ENCODE measurements at regions not wholly inside any gene's neighbourhood (a gene's known extent, or its start where the extent isn't known, plus 50 kb on each side); places are given as distances from the start of the nearest gene placed in this dataset.

- Histone ChIP-seq H3K4me1 (ENCODE audit: low read length) (no peaks in the 10 kb centered on the region), H3K27me3 (ENCODE audit: low read depth, low read length) (no peaks in the 10 kb centered on the region), H3K4me2 (ENCODE audit: low read length) (no peak overlapping the region), H4K20me1 (ENCODE audit: insufficient read depth, low read length) (no peaks in the 10 kb centered on the region), H3K79me2 (ENCODE audit: low read length) (no peaks in the 10 kb centered on the region), H3K9ac (ENCODE audit: low read length) (no peak overlapping the region), H3K27ac (ENCODE audit: low read length) (no peak overlapping the region), H3K36me3 (replicated peaks; ENCODE audit: low read depth, low read length) (no peaks in the 10 kb centered on the region), H3K4me3 (ENCODE audit: low read length) (no peak overlapping the region), H3K9me3 (ENCODE audit: insufficient read depth, low read length) (no peaks in the 10 kb centered on the region), H2AFZ (ENCODE audit: low read depth, low read length) (no peak overlapping the region)
- no peak for TF ChIP-seq EZH2phosphoT487 (IDR thresholded peaks at IDR 0.05; ENCODE audit: low read depth)
- TF ChIP-seq, protein P1, sequence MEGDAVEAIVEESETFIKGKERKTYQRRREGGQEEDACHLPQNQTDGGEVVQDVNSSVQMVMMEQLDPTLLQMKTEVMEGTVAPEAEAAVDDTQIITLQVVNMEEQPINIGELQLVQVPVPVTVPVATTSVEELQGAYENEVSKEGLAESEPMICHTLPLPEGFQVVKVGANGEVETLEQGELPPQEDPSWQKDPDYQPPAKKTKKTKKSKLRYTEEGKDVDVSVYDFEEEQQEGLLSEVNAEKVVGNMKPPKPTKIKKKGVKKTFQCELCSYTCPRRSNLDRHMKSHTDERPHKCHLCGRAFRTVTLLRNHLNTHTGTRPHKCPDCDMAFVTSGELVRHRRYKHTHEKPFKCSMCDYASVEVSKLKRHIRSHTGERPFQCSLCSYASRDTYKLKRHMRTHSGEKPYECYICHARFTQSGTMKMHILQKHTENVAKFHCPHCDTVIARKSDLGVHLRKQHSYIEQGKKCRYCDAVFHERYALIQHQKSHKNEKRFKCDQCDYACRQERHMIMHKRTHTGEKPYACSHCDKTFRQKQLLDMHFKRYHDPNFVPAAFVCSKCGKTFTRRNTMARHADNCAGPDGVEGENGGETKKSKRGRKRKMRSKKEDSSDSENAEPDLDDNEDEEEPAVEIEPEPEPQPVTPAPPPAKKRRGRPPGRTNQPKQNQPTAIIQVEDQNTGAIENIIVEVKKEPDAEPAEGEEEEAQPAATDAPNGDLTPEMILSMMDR (IDR thresholded peaks at IDR 0.05; ENCODE audit: low read depth, low read length): no peak
These were observed 1013.2 kb upstream of the FANCL start for GRCh38 chr2:59254279-59254678.

DNA sequence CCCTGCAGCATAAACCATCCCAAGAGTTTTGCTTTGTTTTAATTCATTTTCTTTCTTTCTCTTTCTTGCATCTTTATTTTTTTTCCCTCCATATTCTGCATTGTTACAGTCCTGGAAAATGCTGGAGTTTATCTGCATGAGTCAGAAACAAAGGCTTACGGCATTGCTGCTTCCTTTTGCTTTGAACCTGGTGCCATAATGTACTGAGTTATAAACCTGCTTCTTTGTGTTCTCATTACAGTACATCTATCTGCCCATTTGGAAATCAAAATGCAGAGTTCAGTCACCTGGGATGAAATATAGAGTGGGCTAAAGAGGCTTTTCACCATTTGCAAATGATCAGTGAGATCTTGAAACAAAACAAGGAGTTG is 1009.2 kb upstream of the FANCL start:
- Histone ChIP-seq H3K27me3 (ENCODE audit: low read depth, low read length) (no peaks in the 10 kb centered on the region), H3K36me3 (replicated peaks; ENCODE audit: low read depth, low read length) (no peaks in the 10 kb centered on the region), H3K27ac (ENCODE audit: low read length) (no peak overlapping the region), H3K4me1 (ENCODE audit: low read length) (no peaks in the 10 kb centered on the region), H3K9me3 (ENCODE audit: insufficient read depth, low read length) (no peaks in the 10 kb centered on the region), H2AFZ (ENCODE audit: low read depth, low read length) (no peak overlapping the region), H3K4me3 (ENCODE audit: low read length) (no peak overlapping the region), H4K20me1 (ENCODE audit: insufficient read depth, low read length) (no peaks in the 10 kb centered on the region), H3K79me2 (ENCODE audit: low read length) (no peaks in the 10 kb centered on the region), H3K4me2 (ENCODE audit: low read length) (no peak overlapping the region), H3K9ac (ENCODE audit: low read length) (no peak overlapping the region)
- no peak for TF ChIP-seq EZH2phosphoT487 (IDR thresholded peaks at IDR 0.05; ENCODE audit: low read depth)
- TF ChIP-seq, protein P1 (IDR thresholded peaks at IDR 0.05; ENCODE audit: low read depth, low read length): no peak

- Histone ChIP-seq H3K36me3 (replicated peaks; ENCODE audit: low read depth, low read length) (no peaks in the 10 kb centered on the region), H3K27me3 (ENCODE audit: low read depth, low read length) (no peaks in the 10 kb centered on the region), H3K27ac (ENCODE audit: low read length) (no peak overlapping the region), H3K9ac (ENCODE audit: low read length) (no peak overlapping the region), H3K4me2 (ENCODE audit: low read length) (no peak overlapping the region), H3K79me2 (ENCODE audit: low read length) (no peaks in the 10 kb centered on the region), H2AFZ (ENCODE audit: low read depth, low read length) (no peak overlapping the region), H4K20me1 (ENCODE audit: insufficient read depth, low read length) (no peaks in the 10 kb centered on the region), H3K9me3 (ENCODE audit: insufficient read depth, low read length) (no peaks in the 10 kb centered on the region), H3K4me1 (ENCODE audit: low read length) (no peaks in the 10 kb centered on the region), H3K4me3 (ENCODE audit: low read length) (no peak overlapping the region)
- no peak for TF ChIP-seq EZH2phosphoT487 (IDR thresholded peaks at IDR 0.05; ENCODE audit: low read depth)
- TF ChIP-seq, protein P1 (IDR thresholded peaks at IDR 0.05; ENCODE audit: low read depth, low read length): no peak
These were observed 1008.5 kb upstream of the FANCL start for GRCh38 chr2:59249441-59250306.

GRCh38 chr2:59239146-59239545 is 998.0 kb upstream of the FANCL start:
- Histone ChIP-seq H3K27ac (ENCODE audit: low read length) (no peak overlapping the region), H3K27me3 (ENCODE audit: low read depth, low read length) (no peaks in the 10 kb centered on the region), H2AFZ (ENCODE audit: low read depth, low read length) (no peak overlapping the region), H3K79me2 (ENCODE audit: low read length) (no peaks in the 10 kb centered on the region), H4K20me1 (ENCODE audit: insufficient read depth, low read length) (no peaks in the 10 kb centered on the region), H3K4me3 (ENCODE audit: low read length) (no peak overlapping the region), H3K36me3 (replicated peaks; ENCODE audit: low read depth, low read length) (no peaks in the 10 kb centered on the region), H3K9me3 (ENCODE audit: insufficient read depth, low read length) (no peaks in the 10 kb centered on the region), H3K9ac (ENCODE audit: low read length) (no peak overlapping the region), H3K4me2 (ENCODE audit: low read length) (no peak overlapping the region), H3K4me1 (ENCODE audit: low read length) (peaks cover 13% of the 10 kb centered on the region)
- TF ChIP-seq, protein P1 (IDR thresholded peaks at IDR 0.05; ENCODE audit: low read depth, low read length): no peak
- TF ChIP-seq EZH2phosphoT487 (IDR thresholded peaks at IDR 0.05; ENCODE audit: low read depth): no peak

All from OCI-LY3 (cell line).